Progenitor cell of endocrine pancreas (in vitro differentiated cells): ENCODE measurements at regions not wholly inside any gene's neighbourhood (a gene's known extent, or its start where the extent isn't known, plus 50 kb on each side); places are given as distances from the start of the nearest gene placed in this dataset.

Experiments used
- DNase-seq: peaks from one replicate; pipeline ENCODE4 v3.0.0; 2021; ENCODE audit warnings: low spot score; ENCODE audit not compliant: unreplicated experiment
- H3K27ac Mint-ChIP-seq: 2 replicates; pipeline ENCODE4 v1.8.0; 2021; ENCODE audit warnings: mild to moderate bottlenecking, moderate library complexity, mixed read lengths
- H3K27me3 Mint-ChIP-seq: 2 replicates; pipeline ENCODE4 v1.8.0; 2021; ENCODE audit warnings: mixed read lengths
- H3K36me3 Mint-ChIP-seq: 2 replicates; pipeline ENCODE4 v1.8.0; 2022; ENCODE audit warnings: mixed read lengths; ENCODE audit not compliant: insufficient read depth
- H3K4me1 Mint-ChIP-seq: 2 replicates; pipeline ENCODE4 v1.8.0; 2021; ENCODE audit warnings: low read depth, mixed read lengths
- H3K4me3 Mint-ChIP-seq: 2 replicates; pipeline ENCODE4 v1.8.0; 2021; ENCODE audit warnings: low read depth, mild to moderate bottlenecking, moderate library complexity, mixed read lengths
- H3K9me3 Mint-ChIP-seq: 2 replicates; pipeline ENCODE4 v1.8.0; 2021; ENCODE audit warnings: low read depth, mixed read lengths
- TF ChIP-seq, protein P1 (sequence below): fragments of 200-600 bp; sonication (generic); IDR thresholded peaks from one replicate; pipeline ENCODE4 v1.5.0; 2021; ENCODE audit warnings: antibody characterized with exemption, mild to moderate bottlenecking; ENCODE audit not compliant: unreplicated experiment

DNA sequence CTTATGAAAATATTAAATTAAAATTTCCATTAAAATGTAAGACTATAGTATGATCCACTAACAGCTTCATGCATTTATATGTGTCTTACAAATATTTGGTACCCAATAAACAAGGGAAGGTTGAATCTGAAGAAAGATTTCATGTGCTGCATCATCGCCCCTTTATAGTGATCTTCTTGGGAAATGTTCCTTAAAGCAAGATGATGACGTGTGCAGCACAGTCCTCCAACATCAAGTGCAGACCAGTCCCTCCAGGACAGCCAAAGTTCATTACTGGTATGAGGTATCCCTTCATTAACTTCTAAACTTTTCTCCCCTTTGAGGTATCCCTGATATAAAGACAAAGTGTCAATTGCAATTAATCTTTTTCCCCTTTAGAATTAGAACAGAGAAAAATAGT, 567.0 kb downstream of the METTL15 start:
- H3K9me3 Mint-ChIP-seq, result no peaks in the 10 kb centered on the region
- H3K4me1 Mint-ChIP-seq, result peaks cover 4% of the 10 kb centered on the region
- no peak overlapping the region for H3K4me3 Mint-ChIP-seq
- TF ChIP-seq, protein P1, sequence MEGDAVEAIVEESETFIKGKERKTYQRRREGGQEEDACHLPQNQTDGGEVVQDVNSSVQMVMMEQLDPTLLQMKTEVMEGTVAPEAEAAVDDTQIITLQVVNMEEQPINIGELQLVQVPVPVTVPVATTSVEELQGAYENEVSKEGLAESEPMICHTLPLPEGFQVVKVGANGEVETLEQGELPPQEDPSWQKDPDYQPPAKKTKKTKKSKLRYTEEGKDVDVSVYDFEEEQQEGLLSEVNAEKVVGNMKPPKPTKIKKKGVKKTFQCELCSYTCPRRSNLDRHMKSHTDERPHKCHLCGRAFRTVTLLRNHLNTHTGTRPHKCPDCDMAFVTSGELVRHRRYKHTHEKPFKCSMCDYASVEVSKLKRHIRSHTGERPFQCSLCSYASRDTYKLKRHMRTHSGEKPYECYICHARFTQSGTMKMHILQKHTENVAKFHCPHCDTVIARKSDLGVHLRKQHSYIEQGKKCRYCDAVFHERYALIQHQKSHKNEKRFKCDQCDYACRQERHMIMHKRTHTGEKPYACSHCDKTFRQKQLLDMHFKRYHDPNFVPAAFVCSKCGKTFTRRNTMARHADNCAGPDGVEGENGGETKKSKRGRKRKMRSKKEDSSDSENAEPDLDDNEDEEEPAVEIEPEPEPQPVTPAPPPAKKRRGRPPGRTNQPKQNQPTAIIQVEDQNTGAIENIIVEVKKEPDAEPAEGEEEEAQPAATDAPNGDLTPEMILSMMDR, result no peak
- H3K27me3 Mint-ChIP-seq, result no peaks in the 10 kb centered on the region
- no peaks in the 10 kb centered on the region for H3K36me3 Mint-ChIP-seq
- H3K27ac Mint-ChIP-seq, result no peak overlapping the region
- no peak for DNase-seq

DNA sequence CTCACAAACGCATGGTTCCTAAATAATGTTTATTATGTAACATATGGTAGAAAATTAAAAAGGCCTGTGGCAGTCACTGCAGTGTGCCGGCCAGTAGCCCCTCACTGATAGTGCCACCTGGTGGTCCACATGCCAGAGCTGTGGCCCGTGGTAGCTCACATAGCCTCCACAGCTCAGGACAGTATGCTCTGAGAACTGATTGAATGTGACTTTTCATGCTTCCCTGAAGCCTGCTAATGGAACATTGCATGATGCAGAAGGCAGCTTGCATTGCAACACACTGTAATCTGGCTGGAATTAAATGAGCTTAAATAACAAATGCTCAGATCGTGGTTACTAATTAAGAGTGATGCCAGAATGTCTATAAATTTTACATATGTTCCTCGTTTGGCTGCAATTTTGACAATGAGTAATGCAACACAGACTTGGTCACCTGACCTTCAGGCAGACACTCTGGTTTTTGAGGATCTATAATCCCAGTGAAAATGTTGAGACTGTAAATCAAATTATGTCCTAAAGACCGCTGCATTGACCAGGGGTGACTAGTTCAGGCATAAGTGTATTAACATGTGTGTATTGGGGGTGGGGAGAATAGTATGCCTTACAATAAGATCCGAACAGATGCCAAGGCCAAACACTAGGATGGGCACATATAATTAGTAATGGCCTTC, 566.4 kb downstream of the METTL15 start:
- Mint-ChIP-seq H3K4me3 (no peak overlapping the region), H3K27ac (no peak overlapping the region), H3K27me3 (no peaks in the 10 kb centered on the region), H3K9me3 (no peaks in the 10 kb centered on the region), H3K4me1 (peaks cover 4% of the 10 kb centered on the region), H3K36me3 (no peaks in the 10 kb centered on the region)
- TF ChIP-seq, protein P1, result peak; percentile 48
- no peak for DNase-seq

DNA sequence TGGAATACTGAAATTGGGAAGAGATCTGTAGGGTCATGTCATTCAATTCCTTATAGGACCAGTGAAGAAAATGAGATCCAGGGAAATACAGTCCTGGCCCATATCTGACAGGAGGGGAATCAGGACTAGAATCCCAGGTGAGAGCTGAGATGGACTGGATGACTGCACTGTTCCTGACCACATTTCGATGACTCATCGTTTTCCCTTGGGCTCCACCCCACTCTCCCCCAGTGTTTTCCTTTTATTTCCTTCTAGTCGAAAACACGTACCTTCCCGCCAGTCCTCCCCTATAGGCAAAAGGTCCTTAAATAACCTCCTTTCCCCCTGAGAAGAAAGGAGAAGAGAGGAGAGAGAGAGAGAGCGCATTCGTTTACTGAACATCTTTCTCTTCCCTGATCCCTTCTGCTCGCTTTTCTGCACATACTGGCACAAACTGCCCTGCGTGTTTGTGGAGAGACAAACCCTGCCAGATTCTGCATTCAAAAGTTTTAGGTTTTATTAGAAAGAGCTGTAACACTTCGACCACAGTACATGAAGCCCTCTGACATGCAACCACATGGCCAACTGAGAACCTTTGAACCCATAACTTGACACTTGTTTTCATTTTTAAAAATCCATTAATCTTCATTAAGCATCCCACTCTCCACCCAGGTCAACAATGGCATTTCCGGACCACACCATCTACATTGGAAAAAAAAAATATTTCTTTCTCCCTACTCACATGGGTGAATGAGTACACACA, 565.7 kb downstream of the METTL15 start:
- no peak for DNase-seq
- Mint-ChIP-seq H3K4me1 (peaks cover 4% of the 10 kb centered on the region), H3K27ac (no peak overlapping the region), H3K4me3 (no peak overlapping the region), H3K9me3 (no peaks in the 10 kb centered on the region), H3K36me3 (no peaks in the 10 kb centered on the region), H3K27me3 (no peaks in the 10 kb centered on the region)
- TF ChIP-seq, protein P1, result no peak

DNA sequence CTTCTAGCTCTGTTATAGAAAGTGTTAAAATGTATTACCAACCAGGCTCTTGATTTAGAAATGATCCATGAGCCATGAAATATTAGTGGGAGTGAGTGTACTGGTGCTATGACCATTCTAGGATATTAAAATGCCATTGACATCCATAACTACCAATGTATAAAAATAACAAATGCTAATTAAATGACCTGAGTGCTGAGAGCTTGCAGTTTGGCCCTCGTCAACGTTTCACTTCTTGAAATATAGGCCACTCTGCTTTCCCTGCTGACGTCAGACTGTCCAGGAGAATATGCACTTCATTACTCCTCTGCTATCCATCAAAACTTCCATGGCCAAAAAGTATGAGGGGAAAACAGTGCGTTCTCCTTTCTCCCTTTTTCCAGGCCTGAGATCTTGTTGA, 563.1 kb downstream of the METTL15 start:
- Mint-ChIP-seq H3K4me1 (peaks cover 4% of the 10 kb centered on the region), H3K9me3 (no peaks in the 10 kb centered on the region), H3K27me3 (no peaks in the 10 kb centered on the region), H3K36me3 (no peaks in the 10 kb centered on the region), H3K27ac (no peak overlapping the region), H3K4me3 (no peak overlapping the region)
- TF ChIP-seq, protein P1, result no peak
- no peak for DNase-seq

DNA sequence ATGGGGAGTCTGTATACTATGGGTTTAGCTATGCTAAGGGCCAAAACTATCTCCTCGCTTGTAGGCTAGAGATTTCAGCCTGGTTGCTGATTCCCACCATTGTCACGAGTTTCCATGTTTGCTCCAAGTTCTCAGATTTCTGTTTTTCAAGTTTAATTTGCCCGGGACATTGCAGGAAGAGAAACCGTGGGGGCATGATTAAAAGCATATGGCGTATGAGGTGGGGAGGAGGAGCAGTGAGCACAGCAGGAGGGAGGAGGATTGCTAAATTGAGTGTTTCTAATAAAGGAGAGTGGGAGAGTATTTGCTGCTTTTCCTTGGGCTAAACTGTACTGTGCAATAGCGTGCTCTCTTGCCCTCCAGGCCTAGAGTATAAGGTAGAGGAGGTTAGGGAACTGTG, 558.4 kb downstream of the METTL15 start:
- Mint-ChIP-seq H3K4me1 (peaks cover 2% of the 10 kb centered on the region), H3K36me3 (no peaks in the 10 kb centered on the region), H3K27ac (no peak overlapping the region), H3K27me3 (no peaks in the 10 kb centered on the region), H3K9me3 (peaks cover 6% of the 10 kb centered on the region), H3K4me3 (no peak overlapping the region)
- no peak for DNase-seq
- TF ChIP-seq, protein P1, result no peak
